HK-2 (cell line): ENCODE measurements at regions not wholly inside any gene's neighbourhood (a gene's known extent, or its start where the extent isn't known, plus 50 kb on each side); places are given as distances from the start of the nearest gene placed in this dataset.

ENCODE experiments used
- DNase-seq: peaks from one replicate; pipeline ENCODE4 v3.0.0-alpha.2; 2018; ENCODE audit not compliant: unreplicated experiment

- DNase-seq: no peak
These were observed 86.3 kb downstream of the KCNRG start for GRCh38 chr13:50101590-50101989.

- no peak for DNase-seq
These were observed 89.2 kb downstream of the KCNRG start for GRCh38 chr13:50104493-50104892.

- no peak for DNase-seq
These were observed 91.3 kb downstream of the KCNRG start for GRCh38 chr13:50106559-50106958.

- DNase-seq: no peak
These were observed 92.0 kb downstream of the KCNRG start for GRCh38 chr13:50107205-50107604.

- DNase-seq: no peak
These were observed 99.7 kb downstream of the KCNRG start for GRCh38 chr13:50114961-50115360.

GRCh38 chr13:50115695-50116094 is 100.5 kb downstream of the KCNRG start:
- no peak for DNase-seq

- DNase-seq: no peak
These were observed 101.3 kb downstream of the KCNRG start for GRCh38 chr13:50116430-50116973.

GRCh38 chr13:50119591-50119990 is 104.3 kb downstream of the KCNRG start:
- DNase-seq: no peak

- no peak for DNase-seq
These were observed 107.2 kb downstream of the KCNRG start for GRCh38 chr13:50122455-50122854.

- no peak for DNase-seq
These were observed 107.8 kb downstream of the KCNRG start for GRCh38 chr13:50123002-50123401.

- no peak for DNase-seq
These were observed 108.2 kb downstream of the KCNRG start for GRCh38 chr13:50123515-50123861.

GRCh38 chr13:50123862-50124535 is 108.8 kb downstream of the KCNRG start:
- peak; percentile 88 for DNase-seq

GRCh38 chr13:50124536-50125303 is 109.5 kb downstream of the KCNRG start:
- DNase-seq: peak; percentile 54

GRCh38 chr13:50125304-50125553 is 110.0 kb downstream of the KCNRG start:
- DNase-seq: no peak

GRCh38 chr13:50125554-50126262 is 110.5 kb downstream of the KCNRG start:
- peak; percentile 67 for DNase-seq

GRCh38 chr13:50126263-50126992 is 111.2 kb downstream of the KCNRG start:
- no peak for DNase-seq

GRCh38 chr13:50126993-50127725 is 111.9 kb downstream of the KCNRG start:
- DNase-seq: no peak

GRCh38 chr13:50127726-50128291 is 112.6 kb downstream of the KCNRG start:
- no peak for DNase-seq

GRCh38 chr13:50128428-50128931 is 113.2 kb downstream of the KCNRG start:
- DNase-seq: no peak

- no peak for DNase-seq
These were observed 113.9 kb downstream of the KCNRG start for GRCh38 chr13:50129081-50129705.
